ENCODE measurements at regions not wholly inside any gene's neighbourhood (a gene's known extent, or its start where the extent isn't known, plus 50 kb on each side); places are given as distances from the start of the nearest gene placed in this dataset.

- WGBS (ENCODE audit: insufficient coverage) = no CpG with 5 or more reads among the region's 1 CpG
- Histone ChIP-seq H3K27ac (ENCODE audit: low read depth in 1 of 2, low read length in 2 of 2) (no peak overlapping the region), H3K4me1 (ENCODE audit: control insufficient read depth in 1 of 2, insufficient read depth in 2 of 2, low read length in 2 of 2) (no peaks in the 10 kb centered on the region), H2AFZ (ENCODE audit: insufficient read depth, low read depth, low read length, poor library complexity, severe bottlenecking) (no peak overlapping the region), H3K9ac (ENCODE audit: insufficient read depth, low read length, poor library complexity, severe bottlenecking) (no peak overlapping the region), H3K4me2 (replicated peaks; ENCODE audit: extremely low read depth, low read length, poor library complexity, severe bottlenecking) (no peak overlapping the region), H3K79me2 (ENCODE audit: insufficient read depth, low read length) (no peaks in the 10 kb centered on the region), H3K9me3 (replicated peaks in 1 of 2; ENCODE audit: control insufficient read depth in 1 of 2, insufficient read depth in 1 of 2, low read length in 2 of 2) (no peaks in the 10 kb centered on the region), H4K20me1 (ENCODE audit: insufficient read depth, low read length) (no peaks in the 10 kb centered on the region), H3K4me3 (replicated peaks in 1 of 3; ENCODE audit: low read depth in 2 of 3, low read length in 3 of 3) (no peak overlapping the region), H3K27me3 (ENCODE audit: control insufficient read depth in 2 of 2, insufficient read depth in 2 of 2, low read length in 2 of 2) (no peaks in the 10 kb centered on the region), H3K36me3 (replicated peaks in 1 of 2; ENCODE audit: control insufficient read depth in 1 of 2, insufficient read depth in 2 of 2, low read length in 2 of 2) (no peaks in the 10 kb centered on the region)
- Mint-ChIP-seq H3K4me3 (no peak overlapping the region), H3K36me3 (no peaks in the 10 kb centered on the region), H3K27me3 (ENCODE audit: low read depth in 3 of 3) (peaks cover 0 to 2% (median 0%) of the 10 kb centered on the region in 3 donors), H3K4me1 (no peaks in the 10 kb centered on the region), H3K9me3 (no peaks in the 10 kb centered on the region), H3K27ac (no peak overlapping the region)
- no peak for DNase-seq
- no peak for TF ChIP-seq CTCF (IDR thresholded peaks at IDR 0.05)
- intact Hi-C loops (cut with micrococcal nuclease) = no loop called here
Observed at GRCh38 chr4:110967936-110968335, 345.1 kb upstream of the PITX2 start.

- no peak for DNase-seq
- Histone ChIP-seq H3K27me3 (ENCODE audit: control insufficient read depth in 2 of 2, insufficient read depth in 2 of 2, low read length in 2 of 2) (no peaks in the 10 kb centered on the region), H3K36me3 (replicated peaks in 1 of 2; ENCODE audit: control insufficient read depth in 1 of 2, insufficient read depth in 2 of 2, low read length in 2 of 2) (no peaks in the 10 kb centered on the region), H4K20me1 (ENCODE audit: insufficient read depth, low read length) (no peaks in the 10 kb centered on the region), H3K4me3 (replicated peaks in 1 of 3; ENCODE audit: low read depth in 2 of 3, low read length in 3 of 3) (no peak overlapping the region), H3K4me1 (ENCODE audit: control insufficient read depth in 1 of 2, insufficient read depth in 2 of 2, low read length in 2 of 2) (no peaks in the 10 kb centered on the region), H3K79me2 (ENCODE audit: insufficient read depth, low read length) (no peaks in the 10 kb centered on the region), H3K4me2 (replicated peaks; ENCODE audit: extremely low read depth, low read length, poor library complexity, severe bottlenecking) (no peak overlapping the region), H3K9me3 (replicated peaks in 1 of 2; ENCODE audit: control insufficient read depth in 1 of 2, insufficient read depth in 1 of 2, low read length in 2 of 2) (no peaks in the 10 kb centered on the region), H2AFZ (ENCODE audit: insufficient read depth, low read depth, low read length, poor library complexity, severe bottlenecking) (no peak overlapping the region), H3K27ac (ENCODE audit: low read depth in 1 of 2, low read length in 2 of 2) (no peak overlapping the region), H3K9ac (ENCODE audit: insufficient read depth, low read length, poor library complexity, severe bottlenecking) (no peak overlapping the region)
- Mint-ChIP-seq H3K9me3 (no peaks in the 10 kb centered on the region), H3K27ac (no peak overlapping the region), H3K4me1 (no peaks in the 10 kb centered on the region), H3K36me3 (no peaks in the 10 kb centered on the region), H3K4me3 (no peak overlapping the region), H3K27me3 (ENCODE audit: low read depth in 3 of 3) (peaks cover 0 to 3% (median 2%) of the 10 kb centered on the region in 3 donors)
- WGBS (ENCODE audit: insufficient coverage) = no CpG with 5 or more reads among the region's 3 CpGs
- intact Hi-C loops (cut with micrococcal nuclease) = no loop called here
- no peak for TF ChIP-seq CTCF (IDR thresholded peaks at IDR 0.05)
Observed at GRCh38 chr4:110970642-110971041, 347.8 kb upstream of the PITX2 start.

Data from CD14-positive monocyte (primary cell).